Liver (tissue), 8 donors: ENCODE measurements at regions not wholly inside any gene's neighbourhood (a gene's known extent, or its start where the extent isn't known, plus 50 kb on each side); places are given as distances from the start of the nearest gene placed in this dataset.
A peak's percentile ranks its signal among the peaks of the same experiment; 100 is the strongest.
"Not testable (repeated sequence)": the region's sequence is repeated elsewhere in the genome, so short reads cannot be mapped to it uniquely, and the experiment has no call there.

Source experiments
- DNase-seq: peaks from one replicate; pipeline ENCODE4 v3.0.0-alpha.2; 2017; ENCODE audit warnings: low spot score
- H3K27ac ChIP-seq, 2 donors: one replicate each; pipeline ENCODE4 v1.7.0; 2013; ENCODE audit warnings: inconsistent platforms in 2 of 2, low read length in 2 of 2, control low read depth in 1 of 2, low read depth in 1 of 2, mild to moderate bottlenecking in 1 of 2
- H3K27me3 ChIP-seq, 4 donors: one replicate each; pipeline versions ENCODE4 v1.6.1 to v1.7.0; 2013; ENCODE audit warnings: low read length in 3 of 4, inconsistent platforms in 1 of 4, mild to moderate bottlenecking in 1 of 4, moderate library complexity in 1 of 4; ENCODE audit not compliant: control insufficient read depth in 4 of 4, insufficient read depth in 4 of 4
- H3K36me3 ChIP-seq, 4 donors: one replicate each; pipeline versions ENCODE4 v1.6.1 to v1.7.0; 2013; ENCODE audit warnings: low read length in 3 of 4, mild to moderate bottlenecking in 3 of 4, low read depth in 1 of 4, moderate library complexity in 1 of 4; ENCODE audit not compliant: control insufficient read depth in 4 of 4, insufficient read depth in 3 of 4
- H3K4me1 ChIP-seq, 4 donors: one replicate each; pipeline versions ENCODE4 v1.6.1 to v1.7.0; 2013; ENCODE audit warnings: low read length in 3 of 4, mild to moderate bottlenecking in 3 of 4, moderate library complexity in 1 of 4; ENCODE audit not compliant: control insufficient read depth in 4 of 4, insufficient read depth in 4 of 4
- H3K4me3 ChIP-seq, 3 donors: one replicate each; pipeline versions ENCODE4 v1.6.1 to v1.7.0; 2013; ENCODE audit warnings: low read length in 3 of 3, control low read depth in 1 of 3, low read depth in 1 of 3, mild to moderate bottlenecking in 1 of 3
- H3K9ac ChIP-seq, 2 donors: one replicate each; pipeline ENCODE4 v1.7.0; 2013; ENCODE audit warnings: low read length in 2 of 2, mild to moderate bottlenecking in 2 of 2, moderate library complexity in 2 of 2, control low read depth in 1 of 2, low read depth in 1 of 2
- H3K9me3 ChIP-seq, 4 donors: one replicate each; pipeline versions ENCODE4 v1.6.1 to v1.7.0; 2013; ENCODE audit warnings: low read length in 3 of 4; ENCODE audit not compliant: control insufficient read depth in 4 of 4
- EGR1 ChIP-seq, 2 donors: IDR thresholded peaks; 2 replicates each; pipeline ENCODE4 v1.6.1; 2016 to 2018; ENCODE audit warnings: antibody characterized with exemption in 2 of 2, low read depth in 2 of 2
- FOXA1 ChIP-seq: IDR thresholded peaks from 2 replicates; pipeline ENCODE4 v1.6.1; 2016; ENCODE audit warnings: antibody characterized with exemption
- FOXA2 ChIP-seq: IDR thresholded peaks from 2 replicates; pipeline ENCODE4 v1.6.1; 2016; ENCODE audit warnings: antibody characterized with exemption
- HNF4A ChIP-seq, 2 donors: conservative IDR thresholded peaks; 2 replicates each; pipeline ENCODE4 v1.6.1; 2016; ENCODE audit warnings: antibody characterized with exemption in 2 of 2, mild to moderate bottlenecking in 2 of 2
- HNF4G ChIP-seq: IDR thresholded peaks from 2 replicates; pipeline ENCODE4 v1.6.1; 2016; ENCODE audit warnings: antibody characterized with exemption
- JUND ChIP-seq, 2 donors: IDR thresholded peaks; 2 replicates each; pipeline ENCODE4 v1.6.1; 2016; ENCODE audit warnings: antibody characterized with exemption in 2 of 2
- NR2F2 ChIP-seq: IDR thresholded peaks from 2 replicates; pipeline ENCODE4 v1.6.1; 2016; ENCODE audit warnings: antibody characterized with exemption
- RAD21 ChIP-seq, 2 donors: IDR thresholded peaks; 2 replicates each; pipeline ENCODE4 v1.6.1; 2016; ENCODE audit warnings: antibody characterized with exemption in 2 of 2, mild to moderate bottlenecking in 2 of 2
- RXRA ChIP-seq, 2 donors: IDR thresholded peaks; 2 replicates each; pipeline ENCODE4 v1.6.1; 2017 to 2018; ENCODE audit warnings: antibody characterized with exemption in 2 of 2, mild to moderate bottlenecking in 1 of 2
- SP1 ChIP-seq: IDR thresholded peaks from 2 replicates; pipeline ENCODE4 v1.6.1; 2018; ENCODE audit warnings: antibody characterized with exemption, mild to moderate bottlenecking
- TAF1 ChIP-seq: conservative IDR thresholded peaks from 2 replicates; pipeline ENCODE4 v1.6.1; 2016; ENCODE audit warnings: antibody characterized with exemption, mild to moderate bottlenecking
- YY1 ChIP-seq: IDR thresholded peaks from 2 replicates; pipeline ENCODE4 v1.6.1; 2016; ENCODE audit warnings: antibody characterized with exemption, mild to moderate bottlenecking
- WGBS: extraction: QIAGEN DNeasy Blood & Tissue Kit; methylation state at CpG from one replicate; pipeline ENCODE4 v1.1.7; 2013; 5-methylcytosine and 5-hydroxymethylcytosine counted together
- TF ChIP-seq, protein P1 (sequence below): IDR thresholded peaks from 2 replicates; pipeline ENCODE4 v1.6.1; 2016; ENCODE audit warnings: antibody characterized with exemption
- TF ChIP-seq, protein P2 (sequence below): fragments of 150-350 bp; IDR thresholded peaks from 2 replicates; pipeline ENCODE4 v1.5.1; 2017; ENCODE audit warnings: improper control_type of control experiment, low read depth, low read length; ENCODE audit not compliant: missing input control
- TF ChIP-seq, protein P3 (sequence below): IDR thresholded peaks from 2 replicates; pipeline ENCODE4 v1.6.1; 2016; ENCODE audit warnings: antibody characterized with exemption
- TF ChIP-seq, protein P4 (sequence below): IDR thresholded peaks from 2 replicates; pipeline ENCODE4 v1.6.1; 2016; ENCODE audit warnings: antibody characterized with exemption, mild to moderate bottlenecking
- donor health status: healthy.
- donor health status: healthy.
- donor health status: healthy.
- donor health status: healthy.
- donor health status: healthy.

DNA sequence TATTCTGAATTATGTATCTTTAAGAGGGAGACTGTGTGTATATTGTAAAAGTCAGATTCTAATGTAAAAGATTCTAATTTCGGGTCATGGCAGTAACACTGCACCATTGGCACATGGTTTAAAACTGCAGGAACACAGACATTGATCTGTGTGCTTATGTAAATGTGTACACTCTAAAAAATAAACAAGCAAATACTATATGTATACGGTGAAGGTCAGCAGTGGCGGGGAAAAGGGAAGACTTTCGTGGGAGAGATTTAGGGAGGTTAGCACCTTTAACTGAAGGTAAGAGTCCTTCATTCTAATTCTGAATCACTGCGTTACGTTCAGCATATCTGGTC, 157.8 kb upstream of the FAM20A start:
- Histone ChIP-seq H3K9me3 (no peaks in the 10 kb centered on the region), H3K36me3 (no peaks in the 10 kb centered on the region), H3K4me3 (no peak overlapping the region), H3K27me3 (no peaks in the 10 kb centered on the region), H3K9ac (no peak overlapping the region), H3K27ac (peak overlapping the region; percentile 87 to 97), H3K4me1 (peaks cover 0 to 11% (median 7%) of the 10 kb centered on the region in 4 donors)
- DNase-seq = no peak
- 25% methylated on average over 6 of the region's 6 CpGs for WGBS
- TF ChIP-seq FOXA2 (peak; percentile 59), EGR1 (IDR thresholded peaks at IDR 0.05; ENCODE audit: low read depth in 2 of 2) (no peak)

DNA sequence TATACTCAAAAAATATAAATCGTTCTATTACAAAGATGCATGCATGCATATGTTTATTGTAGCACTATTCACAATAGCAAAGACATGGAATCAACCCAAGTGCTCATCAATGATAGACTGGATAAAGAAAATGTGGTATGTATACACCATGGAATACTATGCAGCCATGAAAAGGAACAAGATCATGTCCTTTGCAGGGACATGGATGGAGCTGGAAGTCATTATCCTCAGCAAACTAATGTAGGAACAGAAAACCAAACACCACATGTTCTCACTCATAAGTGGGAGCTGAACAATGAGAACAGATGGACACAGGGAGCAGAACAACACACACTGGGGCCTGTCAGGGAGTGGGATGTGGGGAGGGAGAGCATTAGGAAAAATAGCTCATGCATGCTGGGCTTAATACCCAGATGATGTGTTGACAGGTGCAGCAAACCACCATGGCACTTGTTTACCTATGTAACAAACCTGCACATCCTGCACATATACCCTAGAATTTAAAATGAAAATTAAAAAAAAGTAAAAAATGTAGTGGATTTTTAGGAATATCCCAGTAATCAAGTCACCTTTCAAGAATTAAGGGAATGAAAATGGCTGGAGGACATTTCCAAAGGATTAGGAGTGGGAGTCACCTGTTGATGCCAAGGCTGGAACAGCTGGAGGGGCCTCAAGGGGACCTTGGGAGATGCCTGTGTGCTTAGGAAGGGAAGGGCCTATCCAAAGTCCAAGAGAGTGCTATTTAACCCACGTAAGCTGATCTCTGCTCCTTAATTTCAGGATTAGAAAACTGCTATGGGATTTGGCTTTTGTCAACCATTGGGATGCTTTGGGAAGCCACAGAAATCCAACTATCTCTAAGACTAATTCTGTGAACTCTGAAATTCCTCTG, 156.9 kb upstream of the FAM20A start:
- peaks cover 0 to 11% (median 7%) of the 10 kb centered on the region in 4 donors for H3K4me1 ChIP-seq
- H3K36me3 ChIP-seq, DNase-seq, H3K4me3 ChIP-seq, H3K27me3 ChIP-seq, H3K27ac ChIP-seq, H3K9ac ChIP-seq, H3K9me3 ChIP-seq: not testable (repeated sequence)
- 77% methylated on average over 2 of the region's 2 CpGs for WGBS

DNA sequence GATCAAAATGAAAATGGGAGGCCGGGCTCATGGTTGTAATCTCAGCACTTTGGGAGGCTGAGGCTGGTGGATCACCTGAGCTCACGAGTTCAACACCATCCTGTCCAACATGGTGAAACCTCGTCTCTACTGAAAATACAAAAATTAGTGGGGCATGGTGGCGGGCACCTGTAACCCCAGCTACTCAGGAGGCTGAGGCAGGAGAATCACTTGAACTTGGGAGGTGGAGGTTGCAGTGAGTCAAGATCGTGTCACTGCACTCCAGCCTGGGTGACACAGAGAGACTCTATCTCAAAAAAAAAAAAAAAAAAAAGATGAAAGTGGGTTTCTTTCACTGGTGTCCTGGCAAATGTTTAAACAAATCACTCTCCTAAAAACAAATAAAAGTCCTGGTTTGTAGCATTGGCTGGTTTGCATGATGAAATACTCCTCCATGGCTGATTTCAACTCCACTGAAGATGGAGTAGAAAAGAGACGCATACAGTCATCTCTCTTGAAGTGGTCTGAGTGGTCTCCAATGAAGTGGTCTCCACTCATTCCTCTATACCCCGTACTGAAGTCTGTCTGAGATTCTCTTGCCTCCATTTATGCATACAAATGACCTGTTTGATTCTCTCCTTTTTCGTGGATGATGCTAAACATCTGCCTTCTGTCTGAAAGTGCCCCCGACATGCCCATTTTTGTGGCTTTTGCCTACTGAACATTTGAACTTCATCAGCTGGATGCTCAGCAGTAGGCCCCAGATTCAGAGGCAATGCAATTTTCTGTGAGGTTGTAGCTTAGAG, 153.0 kb upstream of the FAM20A start:
- peak in 1 of 2 donors; percentile 12 for TF ChIP-seq RXRA (IDR thresholded peaks at IDR 0.05)
- TF ChIP-seq TAF1 = no peak
- peak in 1 of 2 donors; percentile 38 for TF ChIP-seq RAD21 (IDR thresholded peaks at IDR 0.05)
- TF ChIP-seq, protein P1, sequence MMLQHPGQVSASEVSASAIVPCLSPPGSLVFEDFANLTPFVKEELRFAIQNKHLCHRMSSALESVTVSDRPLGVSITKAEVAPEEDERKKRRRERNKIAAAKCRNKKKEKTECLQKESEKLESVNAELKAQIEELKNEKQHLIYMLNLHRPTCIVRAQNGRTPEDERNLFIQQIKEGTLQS = peak; percentile 49
- no peak for TF ChIP-seq HNF4G
- WGBS = 90% methylated on average over 9 of the region's 9 CpGs
- no peak overlapping the region for H3K4me3 ChIP-seq
- no peaks in the 10 kb centered on the region for H3K27me3 ChIP-seq
- no peak overlapping the region for H3K27ac ChIP-seq
- DNase-seq = no peak
- no peak overlapping the region for H3K9ac ChIP-seq
- peaks cover 0 to 9% (median 6%) of the 10 kb centered on the region in 4 donors for H3K4me1 ChIP-seq
- H3K36me3 ChIP-seq = no peaks in the 10 kb centered on the region
- no peaks in the 10 kb centered on the region for H3K9me3 ChIP-seq

DNA sequence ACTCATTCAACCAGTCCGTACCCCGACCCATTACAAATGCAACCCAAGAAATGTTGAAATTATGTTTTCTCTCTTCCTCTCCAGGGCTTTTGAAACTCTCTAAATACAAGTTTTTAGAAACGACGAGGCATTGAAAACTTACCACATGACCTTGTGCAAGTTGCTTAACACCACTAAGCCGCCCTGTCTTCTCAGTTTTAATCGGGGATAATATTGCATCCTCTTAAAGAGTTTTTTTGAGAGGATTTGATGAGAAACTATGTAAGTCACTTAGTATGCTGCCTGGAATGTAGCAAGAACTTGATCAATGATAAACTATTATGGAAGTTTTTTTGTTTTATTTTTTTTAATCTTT, 149.0 kb upstream of the FAM20A start:
- Histone ChIP-seq H3K9me3 (no peaks in the 10 kb centered on the region), H3K4me1 (no peaks in the 10 kb centered on the region), H3K4me3 (no peak overlapping the region), H3K27ac (no peak overlapping the region), H3K36me3 (no peaks in the 10 kb centered on the region), H3K27me3 (no peaks in the 10 kb centered on the region), H3K9ac (no peak overlapping the region)
- 81% methylated on average over 6 of the region's 6 CpGs for WGBS
- DNase-seq = no peak
- no peak for TF ChIP-seq FOXA1
- TF ChIP-seq JUND (IDR thresholded peaks at IDR 0.05) = no peak
- no peak for TF ChIP-seq RAD21 (IDR thresholded peaks at IDR 0.05)
- no peak for TF ChIP-seq RXRA (IDR thresholded peaks at IDR 0.05)
- TF ChIP-seq, protein P2, sequence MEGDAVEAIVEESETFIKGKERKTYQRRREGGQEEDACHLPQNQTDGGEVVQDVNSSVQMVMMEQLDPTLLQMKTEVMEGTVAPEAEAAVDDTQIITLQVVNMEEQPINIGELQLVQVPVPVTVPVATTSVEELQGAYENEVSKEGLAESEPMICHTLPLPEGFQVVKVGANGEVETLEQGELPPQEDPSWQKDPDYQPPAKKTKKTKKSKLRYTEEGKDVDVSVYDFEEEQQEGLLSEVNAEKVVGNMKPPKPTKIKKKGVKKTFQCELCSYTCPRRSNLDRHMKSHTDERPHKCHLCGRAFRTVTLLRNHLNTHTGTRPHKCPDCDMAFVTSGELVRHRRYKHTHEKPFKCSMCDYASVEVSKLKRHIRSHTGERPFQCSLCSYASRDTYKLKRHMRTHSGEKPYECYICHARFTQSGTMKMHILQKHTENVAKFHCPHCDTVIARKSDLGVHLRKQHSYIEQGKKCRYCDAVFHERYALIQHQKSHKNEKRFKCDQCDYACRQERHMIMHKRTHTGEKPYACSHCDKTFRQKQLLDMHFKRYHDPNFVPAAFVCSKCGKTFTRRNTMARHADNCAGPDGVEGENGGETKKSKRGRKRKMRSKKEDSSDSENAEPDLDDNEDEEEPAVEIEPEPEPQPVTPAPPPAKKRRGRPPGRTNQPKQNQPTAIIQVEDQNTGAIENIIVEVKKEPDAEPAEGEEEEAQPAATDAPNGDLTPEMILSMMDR = no peak
- TF ChIP-seq YY1 = no peak
- no peak for TF ChIP-seq TAF1
- no peak for TF ChIP-seq SP1
- no peak for TF ChIP-seq EGR1 (IDR thresholded peaks at IDR 0.05; ENCODE audit: low read depth in 2 of 2)
- no peak for TF ChIP-seq HNF4A (conservative IDR thresholded peaks at IDR 0.05)
- TF ChIP-seq HNF4G = no peak
- TF ChIP-seq NR2F2 = no peak
- TF ChIP-seq, protein P1 = no peak
- TF ChIP-seq FOXA2 = no peak
- TF ChIP-seq, protein P3, sequence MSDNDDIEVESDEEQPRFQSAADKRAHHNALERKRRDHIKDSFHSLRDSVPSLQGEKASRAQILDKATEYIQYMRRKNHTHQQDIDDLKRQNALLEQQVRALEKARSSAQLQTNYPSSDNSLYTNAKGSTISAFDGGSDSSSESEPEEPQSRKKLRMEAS = no peak
- TF ChIP-seq, protein P4, sequence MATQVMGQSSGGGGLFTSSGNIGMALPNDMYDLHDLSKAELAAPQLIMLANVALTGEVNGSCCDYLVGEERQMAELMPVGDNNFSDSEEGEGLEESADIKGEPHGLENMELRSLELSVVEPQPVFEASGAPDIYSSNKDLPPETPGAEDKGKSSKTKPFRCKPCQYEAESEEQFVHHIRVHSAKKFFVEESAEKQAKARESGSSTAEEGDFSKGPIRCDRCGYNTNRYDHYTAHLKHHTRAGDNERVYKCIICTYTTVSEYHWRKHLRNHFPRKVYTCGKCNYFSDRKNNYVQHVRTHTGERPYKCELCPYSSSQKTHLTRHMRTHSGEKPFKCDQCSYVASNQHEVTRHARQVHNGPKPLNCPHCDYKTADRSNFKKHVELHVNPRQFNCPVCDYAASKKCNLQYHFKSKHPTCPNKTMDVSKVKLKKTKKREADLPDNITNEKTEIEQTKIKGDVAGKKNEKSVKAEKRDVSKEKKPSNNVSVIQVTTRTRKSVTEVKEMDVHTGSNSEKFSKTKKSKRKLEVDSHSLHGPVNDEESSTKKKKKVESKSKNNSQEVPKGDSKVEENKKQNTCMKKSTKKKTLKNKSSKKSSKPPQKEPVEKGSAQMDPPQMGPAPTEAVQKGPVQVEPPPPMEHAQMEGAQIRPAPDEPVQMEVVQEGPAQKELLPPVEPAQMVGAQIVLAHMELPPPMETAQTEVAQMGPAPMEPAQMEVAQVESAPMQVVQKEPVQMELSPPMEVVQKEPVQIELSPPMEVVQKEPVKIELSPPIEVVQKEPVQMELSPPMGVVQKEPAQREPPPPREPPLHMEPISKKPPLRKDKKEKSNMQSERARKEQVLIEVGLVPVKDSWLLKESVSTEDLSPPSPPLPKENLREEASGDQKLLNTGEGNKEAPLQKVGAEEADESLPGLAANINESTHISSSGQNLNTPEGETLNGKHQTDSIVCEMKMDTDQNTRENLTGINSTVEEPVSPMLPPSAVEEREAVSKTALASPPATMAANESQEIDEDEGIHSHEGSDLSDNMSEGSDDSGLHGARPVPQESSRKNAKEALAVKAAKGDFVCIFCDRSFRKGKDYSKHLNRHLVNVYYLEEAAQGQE = no peak
